HEK293T (cell line): ENCODE measurements at regions not wholly inside any gene's neighbourhood (a gene's known extent, or its start where the extent isn't known, plus 50 kb on each side); places are given as distances from the start of the nearest gene placed in this dataset.

ENCODE experiments used
- ELF4 ChIP-seq: fragments of 450-650 bp; IDR thresholded peaks from 2 replicates; pipeline ENCODE4 v1.6.1; 2017; ENCODE audit warnings: antibody characterized with exemption
- FOXA1 ChIP-seq: fragments of 450-650 bp; IDR thresholded peaks from 2 replicates; pipeline ENCODE4 v1.6.1; 2016; ENCODE audit warnings: mild to moderate bottlenecking
- FOXK2 ChIP-seq: fragments of 450-650 bp; IDR thresholded peaks from 2 replicates; pipeline ENCODE4 v1.6.1; 2016; ENCODE audit warnings: mild to moderate bottlenecking
- FOXM1 ChIP-seq: fragments of 450-650 bp; IDR thresholded peaks from 2 replicates; pipeline ENCODE4 v1.6.1; 2017; ENCODE audit warnings: mild to moderate bottlenecking, borderline replicate concordance
- L3MBTL2 ChIP-seq: fragments of 450-650 bp; conservative IDR thresholded peaks from 2 replicates; pipeline ENCODE4 v1.6.1; 2016; ENCODE audit warnings: mild to moderate bottlenecking
- LEF1 ChIP-seq: fragments of 450-650 bp; IDR thresholded peaks from 2 replicates; pipeline ENCODE4 v1.6.1; 2017; ENCODE audit warnings: mild to moderate bottlenecking, borderline replicate concordance
- SP1 ChIP-seq: fragments of 450-650 bp; IDR thresholded peaks from 2 replicates; pipeline ENCODE4 v1.6.1; 2017
- SUZ12 ChIP-seq: fragments of 450-650 bp; IDR thresholded peaks from 2 replicates; pipeline ENCODE4 v1.6.1; 2016; ENCODE audit warnings: mild to moderate bottlenecking
- TARDBP ChIP-seq: fragments of 450-650 bp; IDR thresholded peaks from 2 replicates; pipeline ENCODE4 v1.6.1; 2016

DNA sequence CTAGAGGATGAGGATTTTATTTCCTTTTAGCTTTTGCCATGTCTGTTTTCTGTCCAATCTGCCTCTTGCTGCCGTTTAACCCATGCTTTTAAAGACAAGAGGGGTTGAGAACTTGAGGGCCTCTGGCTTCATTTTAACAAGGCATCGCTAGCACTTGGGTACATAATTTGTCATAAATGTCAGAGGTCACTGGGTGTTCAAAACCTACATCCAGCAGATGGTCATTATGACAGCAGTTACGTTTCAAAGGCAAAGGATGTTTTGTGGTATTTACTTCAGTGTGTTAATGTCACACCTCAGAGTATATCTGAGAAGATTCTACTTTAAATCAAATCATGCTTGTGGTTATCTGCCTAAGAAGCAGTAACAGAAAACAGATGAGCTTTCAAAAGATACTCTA lies 918.3 kb downstream of the NR2F1-AS1 start:
- no peak for TF ChIP-seq ELF4
- TF ChIP-seq SUZ12, result no peak
- no peak for TF ChIP-seq FOXK2
- no peak for TF ChIP-seq L3MBTL2
- TF ChIP-seq FOXA1, result no peak
- TF ChIP-seq FOXM1, result no peak
- no peak for TF ChIP-seq SP1
- no peak for TF ChIP-seq TARDBP
- TF ChIP-seq LEF1, result no peak
